HuH-7 (cell line): ENCODE measurements at regions not wholly inside any gene's neighbourhood (a gene's known extent, or its start where the extent isn't known, plus 50 kb on each side); places are given as distances from the start of the nearest gene placed in this dataset.
"Not testable (repeated sequence)": the region's sequence is repeated elsewhere in the genome, so short reads cannot be mapped to it uniquely, and the experiment has no call there.

Source experiments
- DNase-seq: peaks from one replicate; pipeline ENCODE4 v3.0.0; 2011; ENCODE audit warnings: low spot score

DNA sequence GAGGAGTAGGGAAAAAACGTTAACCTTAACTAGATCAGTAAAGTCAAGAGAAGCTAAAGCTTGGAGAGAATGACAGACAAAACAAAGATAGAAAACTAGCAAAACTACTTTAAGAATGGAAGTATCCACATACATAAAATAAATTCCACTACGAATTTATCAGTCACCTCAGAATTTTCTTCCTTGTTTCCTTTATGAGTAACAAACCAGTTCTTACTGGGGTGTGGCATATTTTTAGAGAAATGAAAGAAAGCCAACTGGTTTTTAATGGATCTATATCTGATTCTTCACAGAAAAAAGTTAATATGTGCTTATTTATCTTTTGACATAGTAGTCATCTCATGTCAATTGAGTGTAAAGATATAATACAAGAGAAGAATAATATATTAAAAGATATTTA is 2033.7 kb upstream of the CELF4 start:
- no peak for DNase-seq

DNA sequence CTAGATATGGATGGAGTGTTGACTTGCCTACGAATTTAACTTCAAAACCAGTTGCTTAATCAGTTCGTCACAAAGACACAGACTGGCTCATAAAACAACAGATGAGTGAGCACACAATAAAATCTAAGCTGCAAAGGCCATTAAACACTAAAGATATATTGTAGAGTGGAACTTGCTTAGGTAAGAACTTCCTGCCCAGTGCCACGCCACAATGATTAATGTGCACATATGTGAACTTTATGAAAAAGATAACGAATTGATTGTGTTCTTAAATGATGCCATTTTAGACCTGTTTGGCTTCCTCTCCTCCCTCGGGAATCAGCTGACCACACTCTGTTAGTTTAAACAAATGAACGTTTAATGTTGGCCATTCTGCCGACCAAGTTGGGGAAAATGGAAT is 2031.3 kb upstream of the CELF4 start:
- DNase-seq = no peak

DNA sequence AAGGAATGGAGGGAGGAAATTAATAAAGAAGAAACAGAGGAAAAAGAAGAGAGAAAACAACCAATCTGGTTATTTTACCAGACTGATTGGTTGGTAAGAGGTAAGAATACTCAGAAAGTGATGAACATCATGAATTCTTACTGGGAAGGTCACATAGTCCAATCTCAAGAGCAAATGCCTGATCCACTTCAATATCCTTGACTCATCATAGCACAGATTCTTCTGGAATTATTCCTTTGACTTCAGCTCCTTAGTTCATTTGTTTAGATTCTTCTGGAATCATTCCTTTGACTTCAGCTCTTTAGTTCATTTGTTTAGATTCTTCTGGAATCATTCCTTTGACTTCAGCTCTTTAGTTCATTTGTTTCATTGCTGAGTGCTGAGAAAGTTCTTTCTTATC is 2030.6 kb upstream of the CELF4 start:
- no peak for DNase-seq

DNA sequence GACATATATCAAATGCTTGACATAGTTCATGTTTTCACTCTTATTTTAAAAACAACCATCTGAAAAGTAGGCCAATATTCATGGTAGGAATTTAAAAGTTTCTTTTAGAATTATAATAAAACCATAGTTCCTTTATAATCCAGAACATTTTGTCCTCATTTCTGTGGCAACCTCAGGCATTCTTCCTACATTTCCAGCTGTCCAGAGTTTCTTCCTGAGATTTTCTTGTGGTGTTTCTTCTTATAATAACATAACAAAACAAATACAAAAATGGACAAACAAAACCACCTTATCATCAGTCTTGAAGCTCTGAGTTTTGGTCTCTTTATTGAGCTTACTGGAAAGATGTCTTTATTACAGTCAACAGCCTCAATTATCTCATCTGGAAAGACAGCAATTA is 2028.6 kb upstream of the CELF4 start:
- no peak for DNase-seq

DNA sequence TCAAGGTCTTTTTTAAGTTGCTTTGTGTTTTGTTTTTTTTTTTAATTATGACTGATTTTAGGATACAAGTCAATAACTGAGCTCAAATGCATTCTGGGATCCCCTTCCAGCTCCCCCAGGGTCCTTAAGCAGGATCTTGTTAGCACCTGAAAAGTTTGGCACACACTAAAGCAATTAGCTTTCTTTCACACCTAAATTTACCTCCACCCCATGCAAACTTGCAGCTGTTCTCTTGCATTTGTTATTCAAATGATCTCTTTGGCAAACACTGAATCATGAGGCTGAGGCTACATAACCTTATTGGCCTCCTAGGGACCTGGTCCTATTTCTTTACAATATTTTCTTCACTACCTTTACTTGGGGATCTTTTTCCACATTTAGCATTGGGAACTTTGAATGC is 2026.1 kb upstream of the CELF4 start:
- DNase-seq = no peak

DNA sequence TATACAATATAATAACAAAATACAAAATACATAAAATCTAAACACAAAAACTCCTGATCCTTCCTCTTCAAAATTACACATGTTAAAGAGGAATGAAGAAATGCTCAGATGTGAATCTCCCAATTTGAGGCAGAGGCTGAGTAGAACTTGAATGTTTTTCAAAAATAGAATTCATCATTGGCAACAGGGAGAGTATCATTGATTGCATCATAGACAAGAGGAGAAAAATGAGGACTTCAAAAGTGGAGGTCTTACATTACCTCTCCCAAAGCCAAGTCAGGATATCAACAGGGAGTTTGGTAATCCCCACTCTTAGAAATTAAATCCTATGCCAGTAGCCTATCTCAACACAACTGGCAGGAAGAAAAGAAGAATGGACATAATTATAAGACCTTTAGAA is 2023.9 kb upstream of the CELF4 start:
- no peak for DNase-seq

DNA sequence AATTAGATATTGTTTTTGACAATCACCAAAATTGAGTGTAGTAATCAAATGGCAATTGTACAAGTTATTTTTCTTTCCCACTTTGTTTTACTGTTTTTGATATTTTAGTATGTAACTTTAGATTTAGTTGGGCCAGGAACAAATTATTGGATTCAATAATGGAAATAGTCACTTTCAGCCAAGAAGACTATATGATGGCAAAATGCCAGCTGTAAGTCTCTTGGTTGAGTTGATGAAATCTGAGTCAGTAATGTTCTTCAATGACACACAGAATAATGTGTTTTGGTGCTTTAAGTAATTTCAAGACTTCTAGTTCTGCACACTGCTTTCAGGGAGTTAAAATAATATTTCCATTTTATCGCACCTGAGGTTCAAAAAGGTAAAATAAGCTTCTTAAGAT is 2022.0 kb upstream of the CELF4 start:
- DNase-seq = no peak

DNA sequence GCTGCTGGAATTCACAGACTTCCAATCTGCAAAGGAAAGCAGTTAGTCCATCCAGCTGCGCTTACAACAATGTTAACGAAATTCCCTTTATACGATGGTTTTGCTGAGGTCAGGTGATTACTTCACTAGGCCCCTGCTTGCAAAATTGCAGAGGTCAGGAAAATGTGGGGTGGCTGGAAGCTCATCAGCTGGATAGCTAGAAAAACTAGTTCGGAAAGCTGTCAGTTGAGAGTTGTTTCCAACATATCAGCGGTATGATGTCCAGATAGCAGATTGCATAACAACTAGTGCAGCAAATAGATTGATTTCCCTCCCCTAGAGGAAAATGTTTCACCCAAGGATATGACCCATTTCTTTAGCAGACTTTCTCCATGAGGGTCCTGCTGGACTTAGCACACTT is 2021.1 kb upstream of the CELF4 start:
- DNase-seq = no peak

DNA sequence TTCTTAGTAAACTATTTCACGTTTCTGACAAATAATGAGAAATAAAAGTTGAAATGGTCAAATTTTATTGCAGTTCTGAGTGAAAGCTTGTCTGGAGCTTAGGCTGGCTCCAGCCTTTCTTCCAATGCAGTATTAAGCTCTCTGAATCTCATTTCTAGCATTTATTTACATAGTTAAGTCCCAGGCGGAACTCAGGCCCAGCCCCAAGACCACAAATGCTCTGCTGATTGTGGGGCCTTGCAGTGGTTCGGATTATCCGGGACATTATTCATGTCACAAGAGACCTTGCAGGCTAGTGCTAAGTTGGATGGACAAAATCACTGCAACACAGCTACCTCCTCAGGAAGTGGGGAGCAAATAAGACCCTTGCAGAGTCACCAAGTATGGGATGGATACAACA is 2009.3 kb upstream of the CELF4 start:
- no peak for DNase-seq

DNA sequence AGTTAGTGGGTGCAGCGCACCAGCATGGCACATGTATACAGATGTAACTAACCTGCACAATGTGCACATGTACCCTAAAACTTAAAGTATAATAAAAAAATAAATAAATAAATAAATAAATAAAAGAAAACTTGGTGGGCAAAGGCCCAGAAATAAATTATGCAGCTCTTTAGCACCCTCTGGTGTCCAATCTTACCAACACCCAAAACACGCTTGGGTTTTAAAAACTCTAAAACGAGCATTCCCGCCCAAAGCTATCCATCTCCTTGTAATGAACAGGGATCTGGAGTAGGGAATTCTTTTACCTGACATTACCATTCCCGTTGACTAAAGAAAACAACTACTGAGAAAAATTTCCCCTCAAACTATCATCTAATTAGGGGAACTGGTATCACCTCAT is 2005.9 kb upstream of the CELF4 start:
- DNase-seq = peak; percentile 4

DNA sequence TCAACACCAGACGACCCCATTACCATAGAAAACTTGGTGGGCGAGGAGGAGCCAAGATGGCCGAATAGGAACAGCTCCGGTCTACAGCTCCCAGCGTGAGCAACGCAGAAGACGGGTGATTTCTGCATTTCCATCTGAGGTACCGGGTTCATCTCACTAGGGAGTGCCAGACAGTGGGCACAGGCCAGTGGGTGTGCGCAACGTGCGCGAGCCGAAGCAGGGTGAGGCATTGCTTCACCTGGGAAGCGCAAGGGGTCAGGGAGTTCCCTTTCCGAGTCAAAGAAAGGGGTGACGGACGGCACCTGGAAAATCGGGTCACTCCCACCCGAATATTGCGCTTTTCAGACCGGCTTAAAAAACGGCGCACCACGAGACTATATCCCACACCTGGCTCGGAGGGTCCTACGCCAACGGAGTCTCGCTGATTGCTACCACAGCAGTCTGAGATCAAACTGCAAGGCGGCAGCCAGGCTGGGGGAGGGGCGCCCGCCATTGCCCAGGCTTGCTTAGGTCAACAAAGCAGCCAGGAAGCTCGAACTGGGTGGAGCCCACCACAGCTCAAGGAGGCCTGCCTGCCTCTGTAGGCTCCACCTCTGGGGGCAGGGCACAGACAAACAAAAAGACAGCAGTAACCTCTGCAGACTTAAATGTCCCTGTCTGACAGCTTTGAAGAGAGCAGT is 2000.1 kb upstream of the CELF4 start:
- not testable (repeated sequence) for DNase-seq

DNA sequence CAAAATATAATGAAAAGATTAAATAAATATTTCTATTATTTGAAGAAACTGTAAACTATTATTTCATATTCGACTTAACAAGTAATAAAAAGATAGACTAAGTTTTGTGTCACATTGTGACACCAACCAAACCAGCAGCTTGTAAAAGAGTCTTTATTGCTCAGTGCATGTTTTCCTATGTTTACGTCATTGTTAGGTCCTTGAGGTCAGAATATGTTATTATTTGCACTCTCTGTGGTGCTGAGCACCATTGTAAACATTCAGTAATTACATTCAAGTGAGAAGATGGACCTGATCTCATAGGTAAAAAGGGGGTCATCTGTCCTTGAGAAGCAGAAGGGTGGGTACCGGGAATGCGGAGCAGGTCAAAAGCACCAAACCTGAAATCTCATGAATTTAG is 1999.1 kb upstream of the CELF4 start:
- DNase-seq = peak; percentile 7

DNA sequence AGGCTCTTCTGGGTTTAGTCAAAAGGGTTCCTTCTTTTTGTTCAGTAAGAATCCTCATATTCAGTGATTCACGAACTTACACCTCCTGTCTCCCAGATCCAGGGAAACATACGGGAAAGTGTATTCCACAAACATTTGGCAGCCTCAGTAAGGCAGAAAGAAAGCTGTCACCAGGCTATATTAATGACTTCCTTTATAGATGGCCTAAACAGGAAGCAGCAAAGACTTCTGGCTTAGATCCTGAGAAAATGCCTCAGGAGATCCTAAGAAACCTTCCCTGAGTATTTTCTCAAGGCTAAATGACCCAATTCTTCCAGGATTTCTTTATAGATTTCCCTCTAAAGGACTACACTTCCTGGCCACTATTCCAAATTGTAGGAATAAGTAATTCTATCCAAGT is 1995.5 kb upstream of the CELF4 start:
- DNase-seq = no peak

DNA sequence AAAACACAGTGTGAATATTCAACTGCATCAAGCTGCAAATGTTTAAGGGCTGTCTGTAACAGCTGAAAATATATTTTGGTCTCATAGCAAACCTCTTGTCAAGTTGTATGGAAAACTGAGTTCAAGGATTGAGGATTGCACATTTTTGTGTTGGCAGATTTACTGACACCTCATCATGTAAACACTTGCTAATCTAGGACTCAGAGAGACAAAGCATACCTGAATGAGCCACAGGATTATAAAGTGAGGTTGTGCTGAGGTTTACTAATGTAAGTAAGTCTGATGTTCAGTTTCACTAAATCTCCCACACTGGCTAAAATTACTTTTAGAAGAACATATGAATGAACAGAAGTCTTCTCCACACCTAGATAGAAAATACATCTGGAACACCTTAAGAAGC is 1993.1 kb upstream of the CELF4 start:
- no peak for DNase-seq

DNA sequence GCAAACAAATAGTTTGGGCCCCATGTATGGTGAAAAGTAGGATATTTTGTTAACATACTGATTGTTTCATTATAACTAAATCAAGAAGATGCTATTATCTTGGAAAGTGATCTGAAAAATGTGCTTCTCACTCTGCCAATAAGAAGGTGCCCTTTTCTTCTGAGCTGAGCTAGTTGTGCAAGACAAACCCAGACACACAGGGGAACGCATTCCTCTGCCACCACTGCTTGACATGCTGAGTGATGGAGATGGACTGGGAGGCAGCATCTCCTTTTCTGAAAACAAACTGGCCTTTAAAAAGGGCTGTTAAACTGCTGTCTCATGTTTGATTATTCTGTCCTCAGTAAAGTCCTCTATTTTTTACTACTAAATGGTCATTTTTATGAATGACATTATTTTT is 1989.9 kb upstream of the CELF4 start:
- no peak for DNase-seq

DNA sequence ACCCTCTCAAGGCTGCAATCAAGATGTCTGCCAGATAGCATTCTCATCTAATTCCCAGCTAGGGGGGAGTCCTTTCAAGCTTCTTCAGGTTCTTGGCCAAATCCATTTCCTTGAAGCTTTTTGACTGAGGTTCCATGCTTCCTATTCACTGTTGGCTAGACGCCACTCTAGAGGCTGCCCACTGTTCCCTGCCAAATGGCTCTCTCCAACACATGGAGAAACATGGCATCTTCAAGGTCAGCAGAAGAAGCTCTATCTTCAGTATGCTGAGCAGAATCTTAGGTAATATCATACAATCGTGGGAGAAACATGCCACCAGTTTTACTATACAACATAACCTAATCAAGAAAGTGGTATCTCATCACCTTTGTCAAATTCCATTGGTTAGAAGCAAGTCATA is 1985.1 kb upstream of the CELF4 start:
- DNase-seq = no peak

DNA sequence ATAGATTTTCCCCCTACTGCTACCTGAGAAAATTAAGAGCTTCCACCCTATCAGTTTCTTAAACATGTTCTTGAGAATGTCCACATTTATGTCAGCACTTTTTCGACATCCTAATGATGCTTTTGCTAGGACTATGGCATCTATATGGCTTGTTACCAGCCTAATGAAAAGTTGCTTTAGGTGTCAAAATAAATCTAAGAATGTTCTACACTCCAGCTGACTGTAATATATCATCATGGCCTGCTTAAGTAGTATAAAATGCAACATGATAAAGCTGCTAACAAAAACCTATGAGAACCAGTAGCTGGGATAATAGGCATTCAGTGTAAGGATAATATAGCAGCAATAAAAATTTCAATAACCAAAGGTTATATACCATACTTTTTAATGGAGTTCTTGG is 1983.5 kb upstream of the CELF4 start:
- DNase-seq = no peak

DNA sequence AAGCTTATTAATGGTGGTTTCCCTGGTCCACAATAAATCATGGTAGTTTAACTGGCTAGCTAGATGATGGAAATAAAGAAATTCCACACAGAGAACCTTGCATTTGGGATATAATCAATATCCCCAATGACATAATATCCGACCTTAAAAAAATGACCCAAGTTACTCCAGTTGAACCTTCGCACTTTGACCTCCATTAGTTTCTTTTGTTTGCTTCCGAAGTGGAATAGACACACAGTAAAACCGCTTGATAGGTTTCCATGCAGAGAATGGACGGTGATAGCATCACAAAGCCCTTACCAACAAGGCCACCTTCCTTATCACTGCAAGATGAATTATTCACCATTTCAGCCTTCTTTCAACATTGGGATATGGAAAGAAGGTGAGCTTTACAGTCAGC is 1966.1 kb upstream of the CELF4 start:
- DNase-seq = no peak

DNA sequence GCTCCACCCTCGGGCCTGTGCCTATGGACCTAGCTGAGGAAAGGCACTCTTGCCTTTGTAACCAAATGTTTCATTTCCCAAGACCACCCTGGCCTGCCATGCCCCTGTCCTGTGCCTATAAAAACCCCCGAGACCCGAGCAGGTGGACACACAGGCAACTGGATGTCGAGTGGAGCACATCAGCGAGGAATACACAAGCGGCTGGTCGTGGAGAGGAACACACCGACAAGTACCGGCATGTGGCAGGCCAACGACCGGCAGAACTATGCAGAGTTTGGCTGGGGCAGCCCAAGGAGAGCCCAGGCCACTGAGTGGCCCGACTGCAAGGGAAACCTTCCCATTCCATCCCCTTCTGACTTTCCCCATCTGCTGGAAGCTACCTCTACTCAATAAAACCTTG is 1963.8 kb upstream of the CELF4 start:
- no peak for DNase-seq

DNA sequence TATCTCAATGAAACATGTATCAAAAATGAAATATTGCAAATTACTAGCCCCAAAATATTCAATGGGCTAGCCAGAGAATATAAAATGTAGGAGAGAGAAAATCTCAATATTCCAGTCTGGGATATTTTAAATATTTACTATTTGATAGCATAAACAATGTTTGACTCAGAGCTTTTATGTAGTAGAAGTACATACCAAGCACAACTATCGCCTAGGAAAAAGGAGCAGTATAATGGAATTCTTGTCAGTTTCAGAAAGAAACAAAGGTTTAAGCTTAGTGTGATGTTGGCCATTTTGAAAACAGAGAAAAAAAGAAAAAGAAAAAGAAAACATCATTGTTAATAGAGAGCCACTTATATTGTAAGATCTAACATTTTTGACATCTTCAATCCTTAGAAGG is 1961.9 kb upstream of the CELF4 start:
- DNase-seq = no peak

DNA sequence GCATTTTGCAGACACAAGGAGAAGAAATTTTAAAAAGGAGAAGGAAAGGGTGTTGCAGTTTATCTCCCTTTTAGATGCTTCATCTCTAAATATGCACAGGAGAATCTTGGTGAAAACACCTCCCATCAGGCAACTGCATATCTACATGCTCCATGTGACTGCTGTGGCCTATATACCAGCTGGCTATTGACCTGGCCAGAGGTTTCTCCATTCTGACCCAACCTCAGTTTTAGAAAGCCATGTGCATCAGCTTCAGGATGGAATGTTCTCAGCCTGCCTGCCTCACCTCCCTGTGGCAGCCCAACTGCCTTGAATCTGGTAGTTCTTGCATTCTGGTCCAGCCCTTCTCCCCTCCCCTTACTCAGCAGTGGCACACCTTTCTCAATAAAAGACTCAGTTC is 1958.8 kb upstream of the CELF4 start:
- no peak for DNase-seq

DNA sequence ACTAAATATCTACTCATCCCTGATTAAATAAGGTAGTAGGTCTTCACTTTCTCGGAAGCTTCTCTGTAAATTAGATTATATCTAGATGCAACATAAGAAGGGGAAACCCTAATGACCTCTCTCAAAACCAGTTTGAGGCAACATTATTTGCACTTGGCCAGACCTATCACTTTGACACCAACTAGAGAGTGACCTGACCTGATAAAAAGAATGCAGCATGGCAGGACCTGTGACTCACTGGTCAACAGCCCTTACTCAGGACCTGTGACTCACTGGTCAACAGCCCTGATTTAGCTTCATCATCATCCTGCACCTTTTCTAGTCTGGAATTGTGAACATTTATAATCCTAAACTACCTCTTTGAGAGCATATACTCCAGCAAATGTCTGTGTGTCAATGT is 1957.7 kb upstream of the CELF4 start:
- DNase-seq = peak; percentile 3

DNA sequence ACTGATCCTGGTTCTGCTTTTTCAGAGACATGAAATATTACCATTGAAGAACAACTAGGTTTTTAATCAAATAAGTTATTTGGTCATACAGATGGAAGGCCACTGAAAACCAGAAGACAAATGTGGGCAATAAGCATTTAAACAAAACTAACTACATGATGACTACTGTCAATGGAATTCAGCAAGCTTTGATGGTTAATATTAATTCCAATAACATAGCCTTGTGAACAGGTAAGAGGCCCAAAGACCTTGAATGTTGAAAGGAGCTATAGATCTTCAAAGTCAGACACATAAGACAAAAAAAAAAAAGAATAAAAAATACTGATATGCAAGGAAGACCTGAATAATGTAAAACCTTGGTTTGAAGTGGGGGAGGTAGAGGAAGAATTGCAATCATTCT is 1955.6 kb upstream of the CELF4 start:
- no peak for DNase-seq

DNA sequence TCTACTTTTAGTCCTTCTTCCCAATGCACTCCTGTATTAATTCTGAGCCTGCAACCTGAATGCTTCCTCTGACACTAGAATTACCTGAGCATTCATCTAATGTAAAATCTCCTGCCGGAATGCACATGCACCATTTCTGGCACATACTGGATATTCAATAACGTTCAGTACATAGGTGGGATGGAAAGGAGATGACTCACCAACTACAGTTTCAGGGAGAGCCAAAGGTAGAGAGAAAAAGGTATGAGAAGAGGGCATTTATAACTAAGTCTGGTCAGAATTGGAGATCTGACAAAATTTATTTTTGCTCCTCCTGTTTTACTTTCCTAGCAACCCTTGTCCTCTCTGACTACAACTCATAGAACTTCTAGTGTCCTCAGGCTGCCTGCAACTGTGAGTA is 1954.1 kb upstream of the CELF4 start:
- no peak for DNase-seq

DNA sequence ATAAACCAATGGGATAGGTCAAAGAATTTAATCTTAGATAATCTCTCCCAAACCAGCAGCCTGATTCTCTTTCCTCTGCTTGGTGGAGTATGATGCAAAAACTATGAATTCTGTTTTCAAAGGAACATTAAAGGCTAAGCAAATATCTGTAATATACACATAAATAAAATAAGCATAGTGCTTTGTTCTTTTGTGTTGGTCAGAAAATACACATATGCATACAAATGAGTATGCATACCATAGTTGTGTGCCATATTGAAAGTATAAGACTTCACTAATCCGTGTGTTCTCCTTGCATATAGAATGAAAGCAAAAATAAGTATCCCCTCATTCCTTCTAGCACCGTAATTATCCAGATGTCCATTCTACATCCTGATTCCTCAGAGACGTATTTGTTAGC is 1949.7 kb upstream of the CELF4 start:
- DNase-seq = no peak
